KMS-11 (cell line): ENCODE measurements at regions not wholly inside any gene's neighbourhood (a gene's known extent, or its start where the extent isn't known, plus 50 kb on each side); places are given as distances from the start of the nearest gene placed in this dataset.

ENCODE experiments used
- H2AFZ ChIP-seq: fragments of 200-600 bp; sonication (generic); 2 replicates; pipeline ENCODE4 v1.6.1; 2016; ENCODE audit warnings: antibody characterized with exemption, mixed run types, low read depth
- H3K27ac ChIP-seq: fragments of 200-600 bp; sonication (generic); 2 replicates; pipeline ENCODE4 v1.6.1; 2016; ENCODE audit warnings: mild to moderate bottlenecking, mixed run types
- H3K27me3 ChIP-seq: fragments of 200-600 bp; sonication (generic); 2 replicates; pipeline ENCODE4 v1.6.1; 2017; ENCODE audit warnings: mild to moderate bottlenecking, low read depth, mixed run types, moderate library complexity; ENCODE audit not compliant: insufficient read depth
- H3K36me3 ChIP-seq: fragments of 200-600 bp; sonication (generic); 2 replicates; pipeline ENCODE4 v1.6.1; 2017; ENCODE audit warnings: mild to moderate bottlenecking, mixed run types; ENCODE audit not compliant: insufficient read depth
- H3K4me1 ChIP-seq: fragments of 200-600 bp; sonication (generic); 2 replicates; pipeline ENCODE4 v1.6.1; 2016; ENCODE audit warnings: mild to moderate bottlenecking, low read depth, mixed run types; ENCODE audit not compliant: poor library complexity, severe bottlenecking
- H3K4me2 ChIP-seq: fragments of 200-600 bp; sonication (generic); 2 replicates; pipeline ENCODE4 v1.7.0; 2016; ENCODE audit warnings: mild to moderate bottlenecking, mixed run types
- H3K4me3 ChIP-seq: fragments of 200-600 bp; sonication (generic); IDR thresholded peaks from 2 replicates; pipeline ENCODE4 v1.6.1; 2017; ENCODE audit warnings: low read depth, low read length, mixed read lengths; ENCODE audit not compliant: insufficient read depth
- H3K79me2 ChIP-seq: fragments of 200-600 bp; sonication (generic); 2 replicates; pipeline ENCODE4 v1.6.1; 2016; ENCODE audit warnings: low read depth, mixed run types; ENCODE audit not compliant: insufficient read depth
- H3K9ac ChIP-seq: fragments of 200-600 bp; sonication (generic); 2 replicates; pipeline ENCODE4 v1.6.1; 2016; ENCODE audit warnings: mild to moderate bottlenecking, mixed run types
- H4K20me1 ChIP-seq: fragments of 200-600 bp; sonication (generic); 2 replicates; pipeline ENCODE4 v1.6.1; 2016; ENCODE audit warnings: mild to moderate bottlenecking, mixed run types; ENCODE audit not compliant: insufficient read depth
- CTCF ChIP-seq: fragments of 200-600 bp; sonication (generic); conservative IDR thresholded peaks from 2 replicates; pipeline ENCODE4 v1.6.1; 2017; ENCODE audit warnings: low read depth, mild to moderate bottlenecking, antibody characterized with exemption, low read length, moderate library complexity, mixed read lengths

- Histone ChIP-seq H3K27ac (no peak overlapping the region), H4K20me1 (no peaks in the 10 kb centered on the region), H3K9ac (no peak overlapping the region), H3K4me2 (no peak overlapping the region), H3K79me2 (no peaks in the 10 kb centered on the region), H3K4me1 (no peaks in the 10 kb centered on the region), H2AFZ (no peak overlapping the region), H3K4me3 (no peak overlapping the region), H3K27me3 (no peaks in the 10 kb centered on the region), H3K36me3 (no peaks in the 10 kb centered on the region)
- TF ChIP-seq CTCF, result no peak
Measured at GRCh38 chr6:91505199-91505598, 918.3 kb upstream of the MAP3K7 start.

GRCh38 chr6:91501930-91502329, 915.1 kb upstream of the MAP3K7 start:
- Histone ChIP-seq H3K4me2 (no peak overlapping the region), H3K79me2 (no peaks in the 10 kb centered on the region), H3K9ac (no peak overlapping the region), H3K27ac (no peak overlapping the region), H3K36me3 (no peaks in the 10 kb centered on the region), H3K4me1 (no peaks in the 10 kb centered on the region), H4K20me1 (no peaks in the 10 kb centered on the region), H3K27me3 (no peaks in the 10 kb centered on the region), H2AFZ (no peak overlapping the region), H3K4me3 (no peak overlapping the region)
- no peak for TF ChIP-seq CTCF

- H3K4me3 ChIP-seq, result no peak overlapping the region
- no peaks in the 10 kb centered on the region for H3K27me3 ChIP-seq
- TF ChIP-seq CTCF, result no peak
- no peak overlapping the region for H3K27ac ChIP-seq
- H3K9ac ChIP-seq, result no peak overlapping the region
- no peaks in the 10 kb centered on the region for H3K79me2 ChIP-seq
- H3K4me1 ChIP-seq, result no peaks in the 10 kb centered on the region
- H3K36me3 ChIP-seq, result no peaks in the 10 kb centered on the region
- no peak overlapping the region for H3K4me2 ChIP-seq
- no peaks in the 10 kb centered on the region for H4K20me1 ChIP-seq
- H2AFZ ChIP-seq, result no peak overlapping the region
Measured at GRCh38 chr6:91500689-91501303, 913.9 kb upstream of the MAP3K7 start.

GRCh38 chr6:91498576-91498975, 911.7 kb upstream of the MAP3K7 start:
- TF ChIP-seq CTCF, result no peak

More at GRCh38 chr6:91498576-91498975, 911.7 kb upstream of the MAP3K7 start:
- Histone ChIP-seq H3K9ac (no peak overlapping the region), H4K20me1 (no peaks in the 10 kb centered on the region), H2AFZ (no peak overlapping the region), H3K27me3 (no peaks in the 10 kb centered on the region), H3K4me3 (no peak overlapping the region), H3K36me3 (no peaks in the 10 kb centered on the region), H3K4me2 (no peak overlapping the region), H3K27ac (no peak overlapping the region), H3K79me2 (no peaks in the 10 kb centered on the region), H3K4me1 (no peaks in the 10 kb centered on the region)
